Fibroblast of lung (primary cell): ENCODE measurements at regions not wholly inside any gene's neighbourhood (a gene's known extent, or its start where the extent isn't known, plus 50 kb on each side); places are given as distances from the start of the nearest gene placed in this dataset.
"Not testable (repeated sequence)": the region's sequence is repeated elsewhere in the genome, so short reads cannot be mapped to it uniquely, and the experiment has no call there.

ENCODE experiments used
- DNase-seq, 2 donors: peaks; one replicate each; pipeline versions ENCODE4 v3.0.0 to v3.0.0-alpha.2; 2010; ENCODE audit warnings: low read depth in 2 of 2
- H2AFZ ChIP-seq: 2 replicates; pipeline ENCODE4 v1.5.1; 2012; ENCODE audit warnings: low read length, control low read depth, inconsistent platforms
- H3K27ac ChIP-seq: 2 replicates; pipeline ENCODE4 v1.5.1; 2011; ENCODE audit warnings: low read length, control low read depth; ENCODE audit not compliant: insufficient read depth
- H3K27me3 ChIP-seq: 2 replicates; pipeline ENCODE4 v1.5.1; 2011; ENCODE audit warnings: mild to moderate bottlenecking, low read length; ENCODE audit not compliant: control insufficient read depth, insufficient read depth
- H3K36me3 ChIP-seq: 2 replicates; pipeline ENCODE4 v1.5.1; 2011; ENCODE audit warnings: low read length; ENCODE audit not compliant: control insufficient read depth, insufficient read depth
- H3K4me1 ChIP-seq: 2 replicates; pipeline ENCODE4 v1.5.1; 2011; ENCODE audit warnings: low read length; ENCODE audit not compliant: control insufficient read depth, insufficient read depth; ENCODE audit errors: extremely low read depth
- H3K4me2 ChIP-seq: 2 replicates; pipeline ENCODE4 v1.5.1; 2011; ENCODE audit warnings: low read length, control low read depth; ENCODE audit not compliant: insufficient read depth; ENCODE audit errors: extremely low read depth
- H3K4me3 ChIP-seq, 4 experiments: fragments of 200-600 bp in 1 of 4; sonication (generic) in 1 of 4; replicated peaks in 1 of 4; 2 replicates each; pipeline ENCODE4 v1.5.1; 2011 to 2016; ENCODE audit warnings: low read length in 4 of 4, low read depth in 3 of 4, mild to moderate bottlenecking in 3 of 4, control low read depth in 2 of 4, inconsistent platforms in 1 of 4, mixed read lengths in 1 of 4; ENCODE audit not compliant: insufficient read depth in 1 of 4; ENCODE audit errors: control extremely low read depth in 1 of 4
- H3K79me2 ChIP-seq: 2 replicates; pipeline ENCODE4 v1.5.1; 2012; ENCODE audit warnings: mild to moderate bottlenecking, low read length, inconsistent platforms; ENCODE audit not compliant: control insufficient read depth, insufficient read depth
- H3K9ac ChIP-seq: 2 replicates; pipeline ENCODE4 v1.5.1; 2011; ENCODE audit warnings: mild to moderate bottlenecking, low read length, control low read depth; ENCODE audit not compliant: insufficient read depth
- H3K9me3 ChIP-seq: 2 replicates; pipeline ENCODE4 v1.5.1; 2012; ENCODE audit warnings: low read depth, low read length; ENCODE audit not compliant: control insufficient read depth, insufficient read depth
- H4K20me1 ChIP-seq: 2 replicates; pipeline ENCODE4 v1.5.1; 2011; ENCODE audit warnings: low read length; ENCODE audit not compliant: control insufficient read depth, insufficient read depth; ENCODE audit errors: extremely low read depth
- EZH2 ChIP-seq: IDR thresholded peaks from 2 replicates; pipeline ENCODE4 v1.5.1; 2012; ENCODE audit warnings: low read length, control low read depth, mild to moderate bottlenecking; ENCODE audit errors: missing control alignments
- TF ChIP-seq, protein P1 (sequence below), 2 donors: IDR thresholded peaks in 1 of 2; conservative IDR thresholded peaks in 1 of 2; 1 replicate in 1 of 2; 2 replicates in 1 of 2; pipeline ENCODE4 v1.5.1; 2011 to 2012; ENCODE audit warnings: low read length in 2 of 2, control low read depth in 1 of 2, inconsistent platforms in 1 of 2, low read depth in 1 of 2, mild to moderate bottlenecking in 1 of 2

DNA sequence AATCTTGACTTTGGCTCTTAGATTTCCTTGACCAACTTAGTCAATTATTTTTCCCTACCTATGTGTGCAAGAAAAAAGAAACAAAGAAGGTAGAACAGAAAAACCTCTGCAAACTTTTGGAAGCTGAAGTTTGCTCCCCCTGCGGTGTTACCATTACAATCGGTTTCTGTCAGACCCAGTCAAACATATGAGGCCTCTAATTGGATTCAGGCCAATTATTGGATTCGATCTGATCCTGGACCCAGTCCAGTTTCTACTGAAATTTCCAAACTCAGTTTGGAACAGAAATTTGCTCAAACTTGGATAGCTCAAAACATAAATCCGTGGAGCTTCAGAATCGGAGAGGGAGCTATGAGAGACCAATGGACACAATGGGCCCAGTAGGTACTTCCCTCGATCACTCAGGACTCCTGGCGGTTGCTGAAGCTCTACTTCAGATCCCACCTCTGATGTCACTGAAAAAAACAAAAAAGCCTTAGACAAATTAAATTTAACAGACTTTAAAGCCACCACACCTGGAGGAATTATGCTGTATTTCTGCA is 523.9 kb downstream of the DMRTA1 start:
- Histone ChIP-seq H3K4me3 (no peak overlapping the region), H3K79me2 (no peaks in the 10 kb centered on the region), H3K27me3 (no peaks in the 10 kb centered on the region), H3K9ac (no peak overlapping the region), H3K4me2 (no peak overlapping the region), H3K27ac (no peak overlapping the region), H3K36me3 (no peaks in the 10 kb centered on the region), H2AFZ (no peak overlapping the region), H3K9me3 (no peaks in the 10 kb centered on the region), H3K4me1 (no peaks in the 10 kb centered on the region), H4K20me1 (no peaks in the 10 kb centered on the region)
- no peak for DNase-seq
- no peak for TF ChIP-seq EZH2
- TF ChIP-seq, protein P1, sequence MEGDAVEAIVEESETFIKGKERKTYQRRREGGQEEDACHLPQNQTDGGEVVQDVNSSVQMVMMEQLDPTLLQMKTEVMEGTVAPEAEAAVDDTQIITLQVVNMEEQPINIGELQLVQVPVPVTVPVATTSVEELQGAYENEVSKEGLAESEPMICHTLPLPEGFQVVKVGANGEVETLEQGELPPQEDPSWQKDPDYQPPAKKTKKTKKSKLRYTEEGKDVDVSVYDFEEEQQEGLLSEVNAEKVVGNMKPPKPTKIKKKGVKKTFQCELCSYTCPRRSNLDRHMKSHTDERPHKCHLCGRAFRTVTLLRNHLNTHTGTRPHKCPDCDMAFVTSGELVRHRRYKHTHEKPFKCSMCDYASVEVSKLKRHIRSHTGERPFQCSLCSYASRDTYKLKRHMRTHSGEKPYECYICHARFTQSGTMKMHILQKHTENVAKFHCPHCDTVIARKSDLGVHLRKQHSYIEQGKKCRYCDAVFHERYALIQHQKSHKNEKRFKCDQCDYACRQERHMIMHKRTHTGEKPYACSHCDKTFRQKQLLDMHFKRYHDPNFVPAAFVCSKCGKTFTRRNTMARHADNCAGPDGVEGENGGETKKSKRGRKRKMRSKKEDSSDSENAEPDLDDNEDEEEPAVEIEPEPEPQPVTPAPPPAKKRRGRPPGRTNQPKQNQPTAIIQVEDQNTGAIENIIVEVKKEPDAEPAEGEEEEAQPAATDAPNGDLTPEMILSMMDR (conservative IDR thresholded peaks at IDR 0.05 in 1 of 2, IDR thresholded peaks at IDR 0.05 in 1 of 2; ENCODE audit: low read depth in 1 of 2, low read length in 2 of 2) = no peak

GRCh38 chr9:22975951-22976350 is 529.3 kb downstream of the DMRTA1 start:
- Histone ChIP-seq H3K36me3 (no peaks in the 10 kb centered on the region), H3K27ac (no peak overlapping the region), H3K79me2 (no peaks in the 10 kb centered on the region), H3K9ac (no peak overlapping the region), H2AFZ (peak overlapping the region; percentile 7), H3K4me2 (no peak overlapping the region), H3K27me3 (no peaks in the 10 kb centered on the region), H3K9me3 (no peaks in the 10 kb centered on the region), H3K4me1 (no peaks in the 10 kb centered on the region), H4K20me1 (no peaks in the 10 kb centered on the region), H3K4me3 (no peak overlapping the region)
- DNase-seq = peak in 1 of 2 donors; percentile 30
- no peak for TF ChIP-seq EZH2
- TF ChIP-seq, protein P1 (conservative IDR thresholded peaks at IDR 0.05 in 1 of 2, IDR thresholded peaks at IDR 0.05 in 1 of 2; ENCODE audit: low read depth in 1 of 2, low read length in 2 of 2) = no peak

DNA sequence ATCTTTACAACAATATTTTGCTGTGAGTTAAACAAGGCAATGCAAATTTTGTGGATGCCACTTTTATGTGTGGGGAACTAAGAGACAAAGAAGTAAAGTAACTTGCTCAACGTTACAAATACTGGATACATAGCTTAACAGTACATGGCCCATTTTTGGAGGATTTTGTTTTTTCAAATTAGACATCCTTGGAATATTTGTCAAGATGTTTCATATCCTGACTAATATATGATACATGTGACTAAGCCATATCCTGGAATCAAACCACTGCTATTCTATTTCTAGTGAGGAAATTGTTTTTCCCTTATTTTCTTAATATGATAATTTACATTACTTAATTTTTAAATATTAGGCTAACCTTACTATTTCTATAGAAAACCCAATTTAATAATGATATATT is 529.8 kb downstream of the DMRTA1 start:
- H3K27ac ChIP-seq = no peak overlapping the region
- no peaks in the 10 kb centered on the region for H3K36me3 ChIP-seq
- no peak overlapping the region for H2AFZ ChIP-seq
- DNase-seq = peak; percentile 3 to 34
- no peak overlapping the region for H3K4me2 ChIP-seq
- no peaks in the 10 kb centered on the region for H3K9me3 ChIP-seq
- H3K79me2 ChIP-seq = no peaks in the 10 kb centered on the region
- no peak overlapping the region for H3K4me3 ChIP-seq
- H4K20me1 ChIP-seq = no peaks in the 10 kb centered on the region
- no peaks in the 10 kb centered on the region for H3K4me1 ChIP-seq
- TF ChIP-seq, protein P1 (conservative IDR thresholded peaks at IDR 0.05 in 1 of 2, IDR thresholded peaks at IDR 0.05 in 1 of 2; ENCODE audit: low read depth in 1 of 2, low read length in 2 of 2) = no peak
- TF ChIP-seq EZH2 = no peak
- no peak overlapping the region for H3K9ac ChIP-seq
- H3K27me3 ChIP-seq = no peaks in the 10 kb centered on the region

- H3K4me2 ChIP-seq, H3K79me2 ChIP-seq, H3K27me3 ChIP-seq, H3K36me3 ChIP-seq, H4K20me1 ChIP-seq, H3K4me3 ChIP-seq, H2AFZ ChIP-seq, H3K4me1 ChIP-seq, H3K27ac ChIP-seq, H3K9ac ChIP-seq, DNase-seq, H3K9me3 ChIP-seq: not testable (repeated sequence)
Observed at GRCh38 chr9:22980429-22980828, 533.8 kb downstream of the DMRTA1 start.
